ENCODE measurements at regions not wholly inside any gene's neighbourhood (a gene's known extent, or its start where the extent isn't known, plus 50 kb on each side); places are given as distances from the start of the nearest gene placed in this dataset.

GRCh38 chr12:61757831-61758505 is 502.2 kb upstream of the USP15 start:
- TF ChIP-seq TAF1 (IDR thresholded peaks at IDR 0.05; ENCODE audit: low read depth, low read length) (no peak), POLR2A (IDR thresholded peaks at IDR 0.05; ENCODE audit: low read depth, low read length) (no peak), POLR2AphosphoS5 (IDR thresholded peaks at IDR 0.05; ENCODE audit: low read depth, low read length) (no peak), SPI1 (IDR thresholded peaks at IDR 0.05; ENCODE audit: low read depth, low read length) (no peak), POU2F2 (IDR thresholded peaks at IDR 0.05; ENCODE audit: low read depth, low read length) (no peak), PAX5 (IDR thresholded peaks at IDR 0.05; ENCODE audit: insufficient read depth, low read length, severe bottlenecking) (no peak)
